K562 (cell line): ENCODE measurements at regions not wholly inside any gene's neighbourhood (a gene's known extent, or its start where the extent isn't known, plus 50 kb on each side); places are given as distances from the start of the nearest gene placed in this dataset.

Source experiments
- ATAC-seq: fragments of 200-7000 bp; cut with Tn5 transposase; 3 replicates; pipeline ENCODE4 v1.9.1; 2020; ENCODE audit warnings: moderate library complexity
- BruUV-seq: library from RNA; stranded (reverse); fragments of 400-500 nt; replicated peaks from 2 replicates; lab custom pipeline; 2021; lab: Mats Ljungman, UMichigan
- CTCF ChIA-PET: fragments of 300-600 bp; formaldehyde crosslinking; extraction: SDS; loops from one replicate; lab custom pipeline; 2021; ENCODE audit warnings: low intra/inter-chr PET ratio; lab: Yijun Ruan, JAX
- POLR2A ChIA-PET: fragments of 300-600, 350-650 bp; sonication (Branson Sonifier 250); formaldehyde crosslinking; extraction: SDS; loops from one replicate; lab custom pipeline; 2021; ENCODE audit warnings: antibody characterized with exemption, inconsistent platforms; lab: Yijun Ruan, JAX
- DNase-seq, 4 experiments: peaks; one replicate each; pipeline versions ENCODE4 v3.0.0 to v3.0.0-alpha.2; 2011 to 2018; ENCODE audit warnings: low spot score in 3 of 4, mixed read lengths in 3 of 4; ENCODE audit errors: extremely low read depth in 1 of 4
- FAIRE-seq: peaks from 2 replicates; lab custom pipeline; 2011; peaks lifted over from hg19 to GRCh38; lab: Jason Lieb, UNC
- H2AFZ ChIP-seq: 2 replicates; pipeline ENCODE4 v1.6.0; 2011; ENCODE audit warnings: low read depth, low read length, control low read depth, inconsistent platforms
- H3K27ac ChIP-seq: fragments of 200-600 bp; 3 replicates; pipeline ENCODE4 v1.8.0; 2011; ENCODE audit warnings: low read depth, mild to moderate bottlenecking, control low read depth, inconsistent platforms, low read length, moderate library complexity, mixed read lengths; ENCODE audit errors: extremely low read depth
- H3K27me3 ChIP-seq, 2 experiments: fragments of 300-600 bp in 1 of 2; 2 replicates in 1 of 2; 3 replicates in 1 of 2; pipeline versions ENCODE4 v1.6.0 to v1.8.0; 2011; ENCODE audit warnings: inconsistent platforms in 2 of 2, low read length in 2 of 2, mild to moderate bottlenecking in 1 of 2, mixed read lengths in 1 of 2, moderate library complexity in 1 of 2; ENCODE audit not compliant: control insufficient read depth in 2 of 2, insufficient read depth in 2 of 2
- H3K36me3 ChIP-seq: fragments of 300-600 bp; 3 replicates; pipeline ENCODE4 v1.8.0; 2011; ENCODE audit warnings: mild to moderate bottlenecking, low read length, inconsistent platforms; ENCODE audit not compliant: control insufficient read depth, insufficient read depth
- H3K4me1 ChIP-seq, 2 experiments: fragments of 200-600 bp in 1 of 2; replicated peaks in 1 of 2; 2 replicates in 1 of 2; 3 replicates in 1 of 2; pipeline versions ENCODE4 v1.5.1 to v1.8.0; 2011; ENCODE audit warnings: inconsistent platforms in 2 of 2, low read length in 2 of 2, mild to moderate bottlenecking in 1 of 2, mixed read lengths in 1 of 2, moderate library complexity in 1 of 2; ENCODE audit not compliant: control insufficient read depth in 2 of 2, insufficient read depth in 2 of 2
- H3K4me2 ChIP-seq: 2 replicates; pipeline ENCODE4 v1.6.1; 2011; ENCODE audit warnings: low read length, control low read depth, inconsistent platforms, mixed read lengths; ENCODE audit not compliant: insufficient read depth
- H3K4me3 ChIP-seq: fragments of 200-600 bp; sonication (generic), shearing (Covaris generic); 2 replicates; pipeline ENCODE4 v1.5.1; 2016; ENCODE audit warnings: control low read depth, inconsistent platforms
- H3K79me2 ChIP-seq: fragments of 200-600 bp; 3 replicates; pipeline ENCODE4 v1.8.0; 2011; ENCODE audit warnings: low read length, inconsistent platforms; ENCODE audit not compliant: control insufficient read depth, insufficient read depth
- H3K9ac ChIP-seq, 2 experiments: 2 replicates each; pipeline versions ENCODE4 v1.6.0 to v1.6.1; 2011; ENCODE audit warnings: low read depth in 2 of 2, low read length in 2 of 2, control low read depth in 1 of 2, inconsistent platforms in 1 of 2, mild to moderate bottlenecking in 1 of 2, mixed read lengths in 1 of 2; ENCODE audit not compliant: insufficient read depth in 1 of 2
- H3K9me1 ChIP-seq: one replicate; pipeline ENCODE4 v1.6.0; 2011; ENCODE audit warnings: inconsistent platforms, mild to moderate bottlenecking, low read length, moderate library complexity; ENCODE audit not compliant: control insufficient read depth, insufficient read depth
- H3K9me3 ChIP-seq: replicated peaks from 2 replicates; pipeline ENCODE4 v1.5.1; 2011; ENCODE audit warnings: low read depth, low read length, inconsistent platforms; ENCODE audit not compliant: control insufficient read depth, insufficient read depth
- H4K20me1 ChIP-seq: replicated peaks from 2 replicates; pipeline ENCODE4 v1.6.1; 2011; ENCODE audit warnings: low read length, inconsistent platforms, mixed read lengths; ENCODE audit not compliant: control insufficient read depth, insufficient read depth
- ARID1B ChIP-seq: fragments of 450-650 bp; IDR thresholded peaks from 2 replicates; pipeline ENCODE4 v1.6.1; 2016; ENCODE audit warnings: antibody characterized with exemption, mild to moderate bottlenecking, inconsistent platforms
- BACH1 ChIP-seq: fragments of 200-800 bp; sonication (Bioruptor generic); IDR thresholded peaks from 2 replicates; pipeline ENCODE4 v1.6.1; 2016; ENCODE audit warnings: missing genetic modification characterization, missing compliant biosample characterization
- C11orf30 ChIP-seq: fragments of 450-650 bp; IDR thresholded peaks from 2 replicates; pipeline ENCODE4 v1.6.1; 2016; ENCODE audit warnings: low read depth, mild to moderate bottlenecking
- CBX5 ChIP-seq: IDR thresholded peaks from 2 replicates; pipeline ENCODE4 v1.6.1; 2014; ENCODE audit warnings: low read depth, borderline replicate concordance
- DACH1 ChIP-seq: fragments of 450-650 bp; IDR thresholded peaks from 2 replicates; pipeline ENCODE4 v1.6.1; 2018; ENCODE audit not compliant: partially characterized antibody
- DLX4 ChIP-seq: fragments of 250-450 bp; sonication (Bioruptor Pico); IDR thresholded peaks from 2 replicates; pipeline ENCODE4 v1.6.1; 2021; ENCODE audit warnings: mild to moderate bottlenecking
- GATAD2A ChIP-seq: fragments of 450-650 bp; IDR thresholded peaks from 2 replicates; pipeline ENCODE4 v1.6.1; 2017
- MED1 ChIP-seq: sonication (generic); formaldehyde crosslinking; IDR thresholded peaks from 2 replicates; pipeline ENCODE4 v1.8.1; 2023; ENCODE audit warnings: missing genetic modification reagents, borderline replicate concordance
- NBN ChIP-seq: fragments of 450-650 bp; IDR thresholded peaks from 2 replicates; pipeline ENCODE4 v1.6.1; 2016; ENCODE audit warnings: low read depth, mild to moderate bottlenecking
- RAD51 ChIP-seq: fragments of 450-650 bp; IDR thresholded peaks from 2 replicates; pipeline ENCODE4 v1.7.1; 2016; ENCODE audit warnings: low read depth, mild to moderate bottlenecking, borderline replicate concordance
- RFX5 ChIP-seq: IDR thresholded peaks from 2 replicates; pipeline ENCODE4 v1.6.1; 2011; ENCODE audit warnings: low read depth, mild to moderate bottlenecking, improper control_type of control experiment, low read length
- SLC30A9 ChIP-seq: fragments of 250-450 bp; sonication (Bioruptor Pico); IDR thresholded peaks from 2 replicates; pipeline ENCODE4 v1.8.0; 2022; ENCODE audit warnings: mild to moderate bottlenecking, moderate library complexity
- TRIM24 ChIP-seq, 2 experiments: fragments of 450-650 bp; IDR thresholded peaks; 2 replicates each; pipeline ENCODE4 v1.6.1; 2016
- TRIM28 ChIP-seq: fragments of 450-650 bp; IDR thresholded peaks from 2 replicates; pipeline ENCODE4 v1.6.1; 2017
- ZKSCAN1 ChIP-seq: fragments of 150-350 bp; IDR thresholded peaks from 2 replicates; pipeline ENCODE4 v1.6.1; 2016; ENCODE audit warnings: low read depth, low read length
- ZNF12 ChIP-seq: sonication (generic); formaldehyde crosslinking; IDR thresholded peaks from 2 replicates; pipeline ENCODE4 v1.4.0; 2020; ENCODE audit warnings: mild to moderate bottlenecking, missing genetic modification reagents
- ZNF253 ChIP-seq: fragments of 250-450 bp; sonication (Bioruptor Pico); conservative IDR thresholded peaks from 2 replicates; pipeline ENCODE4 v1.6.1; 2021; ENCODE audit warnings: mild to moderate bottlenecking
- ZNF707 ChIP-seq: fragments of 250-450 bp; sonication (Bioruptor Pico); conservative IDR thresholded peaks from 2 replicates; pipeline ENCODE4 v1.8.0; 2022; ENCODE audit warnings: inconsistent platforms, mild to moderate bottlenecking, moderate library complexity
- WGBS: fragments of 100-300 bp; shearing (Covaris generic); methylation state at CpG from one replicate; pipeline ENCODE4 v1.1.6; 2016; ENCODE audit warnings: low coverage, mixed read lengths; ENCODE audit not compliant: insufficient coverage; ENCODE audit errors: missing lambda C conversion rate; 5-methylcytosine and 5-hydroxymethylcytosine counted together
- in situ Hi-C: fragments of 300-500 bp; cut with MboI; formaldehyde crosslinking; loops from 4 replicates; pipeline ENCODE4 v1.15.0; 2018; ENCODE audit warnings: inconsistent platforms, mixed read lengths
- intact Hi-C: fragments of 100-400 bp; cut with micrococcal nuclease; formaldehyde crosslinking; loops from 2 replicates; pipeline ENCODE4 v1.14.2; 2022
- TF ChIP-seq, protein P1 (sequence below): fragments of 250-450 bp; sonication (Bioruptor Pico); IDR thresholded peaks from 2 replicates; pipeline ENCODE4 v1.5.0; 2021

GRCh38 chr11:11167806-11168205 lies 185.2 kb downstream of the CSNK2A3 start:
- in situ Hi-C loops (no loop called here), intact Hi-C loops (no loop called here)
- no peak for TF ChIP-seq CBX5
- no peak for TF ChIP-seq ARID1B
- TF ChIP-seq SLC30A9 (CRISPR knock-in tag), result no peak
- TF ChIP-seq RFX5, result no peak
- no peak for TF ChIP-seq BACH1 (tag)
- TF ChIP-seq DLX4 (CRISPR knock-in tag), result no peak
- TF ChIP-seq TRIM24 (IDR thresholded peaks at IDR 0.05), result no peak
- no peak for TF ChIP-seq ZKSCAN1
- no peak for TF ChIP-seq GATAD2A
- TF ChIP-seq RAD51, result no peak
- TF ChIP-seq C11orf30, result no peak
- no peak for TF ChIP-seq TRIM28
- TF ChIP-seq DACH1, result no peak
- no peak for TF ChIP-seq ZNF707 (CRISPR knock-in tag)
- no peak for TF ChIP-seq ZNF253 (CRISPR knock-in tag)
- no peak for TF ChIP-seq MED1
- no peak for TF ChIP-seq ZNF12 (CRISPR knock-in tag)
- TF ChIP-seq, protein P1, sequence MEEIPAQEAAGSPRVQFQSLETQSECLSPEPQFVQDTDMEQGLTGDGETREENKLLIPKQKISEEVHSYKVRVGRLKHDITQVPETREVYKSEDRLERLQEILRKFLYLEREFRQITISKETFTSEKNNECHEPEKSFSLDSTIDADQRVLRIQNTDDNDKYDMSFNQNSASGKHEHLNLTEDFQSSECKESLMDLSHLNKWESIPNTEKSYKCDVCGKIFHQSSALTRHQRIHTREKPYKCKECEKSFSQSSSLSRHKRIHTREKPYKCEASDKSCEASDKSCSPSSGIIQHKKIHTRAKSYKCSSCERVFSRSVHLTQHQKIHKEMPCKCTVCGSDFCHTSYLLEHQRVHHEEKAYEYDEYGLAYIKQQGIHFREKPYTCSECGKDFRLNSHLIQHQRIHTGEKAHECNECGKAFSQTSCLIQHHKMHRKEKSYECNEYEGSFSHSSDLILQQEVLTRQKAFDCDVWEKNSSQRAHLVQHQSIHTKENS (CRISPR knock-in tag), result no peak
- TF ChIP-seq NBN, result no peak
- H3K79me2 ChIP-seq, result no peaks in the 10 kb centered on the region
- WGBS, result 0% methylated on average over 3 of the region's 3 CpGs
- H3K4me1 ChIP-seq, result no peaks in the 10 kb centered on the region
- no peaks in the 10 kb centered on the region for H4K20me1 ChIP-seq
- H3K4me2 ChIP-seq, result no peak overlapping the region
- no peaks in the 10 kb centered on the region for H3K36me3 ChIP-seq
- ChIA-PET CTCF (no interaction called here), POLR2A (no interaction called here)
- no peak for DNase-seq
- no peaks in the 10 kb centered on the region for H3K27me3 ChIP-seq
- no peak for ATAC-seq
- no peaks in the 10 kb centered on the region for H3K9me3 ChIP-seq
- H2AFZ ChIP-seq, result no peak overlapping the region
- H3K9me1 ChIP-seq, result no peaks in the 10 kb centered on the region
- no peak overlapping the region for H3K4me3 ChIP-seq
- H3K9ac ChIP-seq, result no peak overlapping the region
- no peak overlapping the region for H3K27ac ChIP-seq
- BruUV-seq, result no TSS peak
- FAIRE-seq, result no peak
